ENCODE measurements at regions not wholly inside any gene's neighbourhood (a gene's known extent, or its start where the extent isn't known, plus 50 kb on each side); places are given as distances from the start of the nearest gene placed in this dataset.

DNA sequence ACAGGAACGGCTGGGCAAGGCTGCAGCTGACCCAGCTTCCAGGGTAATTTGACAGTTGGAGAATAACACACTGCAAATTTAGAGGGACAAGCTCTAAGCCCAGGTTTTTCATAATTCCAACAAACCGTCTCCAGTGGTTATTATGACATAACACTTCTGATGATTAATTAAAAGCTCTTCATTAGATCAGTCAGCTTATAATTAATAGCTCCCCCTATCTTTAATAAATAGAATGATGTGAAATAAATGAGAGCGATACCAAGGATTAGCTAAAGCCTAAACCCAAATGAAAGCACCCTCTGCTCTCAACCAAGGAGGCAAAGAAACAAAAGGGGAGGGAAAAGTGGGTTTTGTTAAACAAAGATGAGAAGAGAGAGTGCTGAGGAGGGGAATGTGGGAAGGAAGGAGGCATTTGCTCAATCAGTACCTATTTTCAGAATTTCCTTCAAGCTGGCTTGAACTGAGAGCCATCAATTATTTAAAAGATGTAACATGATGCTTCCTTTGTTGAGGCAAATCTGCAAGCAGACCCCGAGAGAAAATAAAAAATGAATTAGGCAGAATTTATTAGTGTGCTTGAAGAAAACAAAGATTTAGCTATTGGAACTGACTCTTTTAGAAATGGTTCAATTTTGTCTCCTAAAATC, 221.8 kb upstream of the ESRRG start:
- TF ChIP-seq CTCF (IDR thresholded peaks at IDR 0.05; ENCODE audit: insufficient read depth, low read depth, low read length): no peak
- TF ChIP-seq EZH2 (IDR thresholded peaks at IDR 0.05; ENCODE audit: insufficient read depth, low read length): no peak
